Calu3 (cell line): ENCODE measurements at regions not wholly inside any gene's neighbourhood (a gene's known extent, or its start where the extent isn't known, plus 50 kb on each side); places are given as distances from the start of the nearest gene placed in this dataset.

Experiments
- BruUV-seq: library from RNA; stranded (reverse); fragments of 400-500 nt; replicated peaks from 2 replicates; lab custom pipeline; 2021; lab: Mats Ljungman, UMichigan
- CTCF ChIA-PET: fragments of 300-600 bp; sonication (Branson Sonifier 250); formaldehyde crosslinking; loops from one replicate; lab custom pipeline; 2022; ENCODE audit warnings: antibody characterized with exemption; lab: Charles Lee
- DNase-seq: peaks from one replicate; pipeline ENCODE4 v3.0.0; 2022
- H3K27ac Mint-ChIP-seq: one replicate; pipeline ENCODE4 v1.8.0; 2022; ENCODE audit warnings: mixed read lengths; ENCODE audit not compliant: unreplicated experiment
- H3K27me3 Mint-ChIP-seq: one replicate; pipeline ENCODE4 v1.8.0; 2022; ENCODE audit warnings: mixed read lengths; ENCODE audit not compliant: unreplicated experiment
- H3K36me3 Mint-ChIP-seq: one replicate; pipeline ENCODE4 v1.8.0; 2022; ENCODE audit warnings: mild to moderate bottlenecking, moderate library complexity, mixed read lengths; ENCODE audit not compliant: insufficient read depth, unreplicated experiment
- H3K4me1 Mint-ChIP-seq: one replicate; pipeline ENCODE4 v1.8.0; 2022; ENCODE audit warnings: mild to moderate bottlenecking, low read depth, mixed read lengths; ENCODE audit not compliant: unreplicated experiment
- H3K4me3 Mint-ChIP-seq: one replicate; pipeline ENCODE4 v1.8.0; 2022; ENCODE audit warnings: mild to moderate bottlenecking, low read depth, moderate library complexity, mixed read lengths; ENCODE audit not compliant: unreplicated experiment
- H3K9me3 Mint-ChIP-seq: one replicate; pipeline ENCODE4 v1.8.0; 2022; ENCODE audit warnings: low read depth, mixed read lengths; ENCODE audit not compliant: unreplicated experiment
- intact Hi-C: fragments of 100-400 bp; cut with micrococcal nuclease; formaldehyde crosslinking; loops from one replicate; pipeline ENCODE4 v1.10.0; 2022; ENCODE audit not compliant: unreplicated experiment
- TF ChIP-seq, protein P1 (sequence below): fragments of 200-600 bp; IDR thresholded peaks from one replicate; pipeline ENCODE4 v1.8.0; 2022; ENCODE audit warnings: antibody characterized with exemption; ENCODE audit not compliant: unreplicated experiment

DNA sequence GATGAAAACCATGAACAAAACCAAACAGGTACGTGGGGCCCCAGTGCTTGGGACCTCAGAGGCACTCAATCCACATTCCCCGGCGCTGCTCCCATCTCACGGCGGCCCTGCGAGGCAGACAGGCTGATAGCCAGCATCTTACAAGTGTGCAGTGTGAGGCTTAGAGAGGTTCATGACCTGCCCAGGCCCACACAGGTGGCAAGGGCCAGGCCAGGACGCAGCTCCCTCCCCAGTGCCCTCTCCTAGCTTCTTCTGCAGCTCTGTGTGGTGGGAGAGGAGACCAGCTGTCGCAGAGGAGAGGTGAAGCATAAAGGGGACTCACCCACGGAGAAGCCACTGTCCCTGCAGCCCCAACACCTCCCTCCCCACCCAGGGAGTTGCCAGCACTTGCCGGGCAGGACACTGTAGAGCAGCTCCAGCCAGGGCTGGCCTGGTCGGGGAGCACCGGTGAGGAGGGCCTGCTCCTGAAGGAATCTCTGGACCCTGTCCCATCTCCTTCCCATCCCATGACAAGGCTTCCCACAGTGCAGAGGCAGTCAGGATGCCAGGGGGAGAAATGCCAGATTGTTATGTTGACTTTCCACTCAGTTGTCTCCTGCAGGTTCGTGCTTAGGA is 92.4 kb upstream of the TMEM45B start:
- no peak for DNase-seq
- H3K27ac Mint-ChIP-seq, result no peak overlapping the region
- no peaks in the 10 kb centered on the region for H3K36me3 Mint-ChIP-seq
- no peaks in the 10 kb centered on the region for H3K9me3 Mint-ChIP-seq
- peaks cover 37% of the 10 kb centered on the region for H3K27me3 Mint-ChIP-seq
- H3K4me3 Mint-ChIP-seq, result no peak overlapping the region
- no TSS peak for BruUV-seq
- peaks cover 17% of the 10 kb centered on the region for H3K4me1 Mint-ChIP-seq
- TF ChIP-seq, protein P1, sequence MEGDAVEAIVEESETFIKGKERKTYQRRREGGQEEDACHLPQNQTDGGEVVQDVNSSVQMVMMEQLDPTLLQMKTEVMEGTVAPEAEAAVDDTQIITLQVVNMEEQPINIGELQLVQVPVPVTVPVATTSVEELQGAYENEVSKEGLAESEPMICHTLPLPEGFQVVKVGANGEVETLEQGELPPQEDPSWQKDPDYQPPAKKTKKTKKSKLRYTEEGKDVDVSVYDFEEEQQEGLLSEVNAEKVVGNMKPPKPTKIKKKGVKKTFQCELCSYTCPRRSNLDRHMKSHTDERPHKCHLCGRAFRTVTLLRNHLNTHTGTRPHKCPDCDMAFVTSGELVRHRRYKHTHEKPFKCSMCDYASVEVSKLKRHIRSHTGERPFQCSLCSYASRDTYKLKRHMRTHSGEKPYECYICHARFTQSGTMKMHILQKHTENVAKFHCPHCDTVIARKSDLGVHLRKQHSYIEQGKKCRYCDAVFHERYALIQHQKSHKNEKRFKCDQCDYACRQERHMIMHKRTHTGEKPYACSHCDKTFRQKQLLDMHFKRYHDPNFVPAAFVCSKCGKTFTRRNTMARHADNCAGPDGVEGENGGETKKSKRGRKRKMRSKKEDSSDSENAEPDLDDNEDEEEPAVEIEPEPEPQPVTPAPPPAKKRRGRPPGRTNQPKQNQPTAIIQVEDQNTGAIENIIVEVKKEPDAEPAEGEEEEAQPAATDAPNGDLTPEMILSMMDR, result no peak
- CTCF ChIA-PET, result no interaction called here
- intact Hi-C loops, result no loop called here

DNA sequence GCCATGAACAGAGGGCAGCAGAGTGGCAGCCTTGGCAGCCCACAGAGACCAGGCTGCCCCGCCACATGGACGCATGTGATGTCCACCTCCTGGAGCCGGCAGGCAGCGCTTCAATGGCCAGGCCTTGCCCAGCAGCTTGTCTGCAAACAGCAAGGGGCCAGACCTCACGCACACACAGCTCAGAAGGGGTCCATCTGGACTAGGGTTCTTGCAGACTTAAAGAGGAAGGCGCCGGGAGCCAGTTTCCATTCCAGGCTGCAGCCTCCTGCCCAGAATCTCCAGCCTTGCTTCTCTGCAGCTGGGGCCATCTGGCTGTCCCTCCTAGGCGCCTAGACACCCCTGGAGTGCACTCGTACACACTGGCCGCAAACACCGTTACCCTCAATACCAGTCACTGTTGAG is 91.9 kb upstream of the TMEM45B start:
- TF ChIP-seq, protein P1, result no peak
- H3K27me3 Mint-ChIP-seq, result peaks cover 37% of the 10 kb centered on the region

DNA sequence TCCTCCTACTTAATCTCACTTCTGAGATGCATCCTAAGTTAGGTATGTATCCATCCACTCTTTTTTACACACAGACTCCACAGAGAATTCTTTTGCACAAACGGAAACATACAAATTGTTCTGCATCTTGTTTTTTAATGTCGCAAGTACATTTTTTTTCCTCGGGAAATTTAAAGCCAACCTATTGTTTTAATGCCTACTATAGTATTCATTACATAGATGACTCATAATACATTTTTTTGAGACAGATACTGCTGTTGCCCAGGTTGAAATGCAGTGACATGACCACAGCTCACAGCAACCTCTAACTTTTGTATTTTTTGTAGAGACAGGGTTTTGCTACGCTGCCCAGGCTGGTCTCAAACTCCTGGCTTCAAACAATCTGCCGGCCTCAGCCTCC is 90.8 kb upstream of the TMEM45B start:
- DNase-seq, result no peak
- no TSS peak for BruUV-seq
- Mint-ChIP-seq H3K36me3 (no peaks in the 10 kb centered on the region), H3K4me1 (peaks cover 32% of the 10 kb centered on the region), H3K9me3 (no peaks in the 10 kb centered on the region), H3K27me3 (peaks cover 35% of the 10 kb centered on the region), H3K4me3 (no peak overlapping the region), H3K27ac (no peak overlapping the region)
- intact Hi-C loops, result no loop called here
- CTCF ChIA-PET, result interaction anchor here (1.3 kb wide), 1 partner anchor 25 kb away, joined by 3 read pairs; no protein-coding TSS in a partner anchor
- TF ChIP-seq, protein P1, result no peak

More for the DNA sequence above, 91.9 kb upstream of the TMEM45B start:
- no TSS peak for BruUV-seq
- CTCF ChIA-PET, result no interaction called here
- no peak overlapping the region for H3K4me3 Mint-ChIP-seq
- peaks cover 22% of the 10 kb centered on the region for H3K4me1 Mint-ChIP-seq
- intact Hi-C loops, result no loop called here
- DNase-seq, result no peak
- H3K9me3 Mint-ChIP-seq, result no peaks in the 10 kb centered on the region
- H3K27ac Mint-ChIP-seq, result no peak overlapping the region
- no peaks in the 10 kb centered on the region for H3K36me3 Mint-ChIP-seq

DNA sequence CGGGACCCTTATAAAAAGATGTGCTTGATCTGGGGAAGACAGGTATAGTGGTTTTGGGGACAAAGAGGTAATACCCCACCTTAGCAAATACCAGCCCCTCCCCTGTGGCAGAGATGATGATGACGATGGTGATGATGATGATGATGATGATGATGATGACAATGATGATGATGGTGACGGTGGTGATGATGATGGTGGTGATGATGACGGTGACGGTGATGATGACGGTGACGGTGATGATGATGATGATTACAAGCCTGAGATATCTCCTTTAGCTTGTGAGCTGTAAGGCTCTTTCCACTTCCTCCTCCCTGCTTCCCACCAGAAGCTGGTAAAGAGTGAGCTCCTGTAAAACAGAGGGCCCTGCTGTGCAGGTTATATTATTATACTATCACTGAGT is 89.5 kb upstream of the TMEM45B start:
- no peak overlapping the region for H3K4me3 Mint-ChIP-seq
- intact Hi-C loops, result no loop called here

More for the DNA sequence above, 89.5 kb upstream of the TMEM45B start:
- TF ChIP-seq, protein P1, result no peak
- no TSS peak for BruUV-seq
- no peaks in the 10 kb centered on the region for H3K36me3 Mint-ChIP-seq
- no peaks in the 10 kb centered on the region for H3K9me3 Mint-ChIP-seq
- peaks cover 41% of the 10 kb centered on the region for H3K4me1 Mint-ChIP-seq
- H3K27ac Mint-ChIP-seq, result no peak overlapping the region
- peaks cover 22% of the 10 kb centered on the region for H3K27me3 Mint-ChIP-seq
- CTCF ChIA-PET, result no interaction called here
- no peak for DNase-seq
